H1 (cell line): ENCODE measurements at regions not wholly inside any gene's neighbourhood (a gene's known extent, or its start where the extent isn't known, plus 50 kb on each side); places are given as distances from the start of the nearest gene placed in this dataset.

Source experiments
- EP300 ChIP-seq, 2 experiments: IDR thresholded peaks; 1 replicate in 1 of 2; 2 replicates in 1 of 2; pipeline ENCODE4 v1.6.1; 2011 to 2012; ENCODE audit warnings: low read depth in 2 of 2, low read length in 2 of 2, mild to moderate bottlenecking in 2 of 2, borderline replicate concordance in 1 of 2, inconsistent platforms in 1 of 2, moderate library complexity in 1 of 2
- GABPA ChIP-seq: IDR thresholded peaks from 2 replicates; pipeline ENCODE4 v1.6.1; 2011; ENCODE audit warnings: mild to moderate bottlenecking, low read length, moderate library complexity, borderline replicate concordance; ENCODE audit not compliant: insufficient read depth
- KDM1A ChIP-seq: fragments of 200-600, 300-600 bp; sonication (generic); IDR thresholded peaks from 2 replicates; pipeline ENCODE4 v1.7.1; 2016; ENCODE audit warnings: mild to moderate bottlenecking, low read length, borderline replicate concordance
- MAFK ChIP-seq: IDR thresholded peaks from 2 replicates; pipeline ENCODE4 v1.6.1; 2012; ENCODE audit warnings: low read depth, mild to moderate bottlenecking, improper control_type of control experiment, low read length
- NRF1 ChIP-seq: IDR thresholded peaks from 2 replicates; pipeline ENCODE4 v1.6.1; 2011; ENCODE audit warnings: mild to moderate bottlenecking, low read depth, low read length, improper control_type of control experiment
- POLR2A ChIP-seq, 2 experiments: IDR thresholded peaks; 1 replicate in 1 of 2; 2 replicates in 1 of 2; pipeline ENCODE4 v1.6.1; 2011; ENCODE audit warnings: low read depth in 2 of 2, low read length in 2 of 2, mild to moderate bottlenecking in 2 of 2; ENCODE audit errors: control extremely low read depth in 1 of 2
- RFX5 ChIP-seq: IDR thresholded peaks from 2 replicates; pipeline ENCODE4 v1.6.1; 2011; ENCODE audit warnings: low read depth, low read length, improper control_type of control experiment, borderline replicate concordance
- SUZ12 ChIP-seq: fragments of 200-600 bp; sonication (generic); IDR thresholded peaks from 2 replicates; pipeline ENCODE4 v1.6.1; 2012; ENCODE audit warnings: mild to moderate bottlenecking, inconsistent platforms, low read length, moderate library complexity, mixed read lengths
- TCF12 ChIP-seq: IDR thresholded peaks from 2 replicates; pipeline ENCODE4 v1.6.1; 2011; ENCODE audit warnings: low read depth, mild to moderate bottlenecking, low read length
- TF ChIP-seq, protein P1 (sequence below), 3 experiments: IDR thresholded peaks; 1 replicate in 2 of 3; 2 replicates in 1 of 3; pipeline versions ENCODE4 v1.5.1 to v1.6.1; 2011; ENCODE audit warnings: low read length in 3 of 3, mild to moderate bottlenecking in 3 of 3, inconsistent platforms in 2 of 3, low read depth in 1 of 3, moderate library complexity in 1 of 3; ENCODE audit not compliant: insufficient read depth in 1 of 3; ENCODE audit errors: control extremely low read depth in 1 of 3
- TF ChIP-seq, protein P2 (sequence below): IDR thresholded peaks from 2 replicates; pipeline ENCODE4 v1.6.1; 2012; ENCODE audit warnings: inconsistent platforms
- TF ChIP-seq, protein P3 (sequence below): IDR thresholded peaks from 2 replicates; pipeline ENCODE4 v1.6.1; 2012; ENCODE audit warnings: low read length, inconsistent platforms
- TF ChIP-seq, protein P4 (sequence below): IDR thresholded peaks from 2 replicates; pipeline ENCODE4 v1.6.1; 2011; ENCODE audit warnings: low read depth, mild to moderate bottlenecking, low read length; ENCODE audit not compliant: insufficient read depth

DNA sequence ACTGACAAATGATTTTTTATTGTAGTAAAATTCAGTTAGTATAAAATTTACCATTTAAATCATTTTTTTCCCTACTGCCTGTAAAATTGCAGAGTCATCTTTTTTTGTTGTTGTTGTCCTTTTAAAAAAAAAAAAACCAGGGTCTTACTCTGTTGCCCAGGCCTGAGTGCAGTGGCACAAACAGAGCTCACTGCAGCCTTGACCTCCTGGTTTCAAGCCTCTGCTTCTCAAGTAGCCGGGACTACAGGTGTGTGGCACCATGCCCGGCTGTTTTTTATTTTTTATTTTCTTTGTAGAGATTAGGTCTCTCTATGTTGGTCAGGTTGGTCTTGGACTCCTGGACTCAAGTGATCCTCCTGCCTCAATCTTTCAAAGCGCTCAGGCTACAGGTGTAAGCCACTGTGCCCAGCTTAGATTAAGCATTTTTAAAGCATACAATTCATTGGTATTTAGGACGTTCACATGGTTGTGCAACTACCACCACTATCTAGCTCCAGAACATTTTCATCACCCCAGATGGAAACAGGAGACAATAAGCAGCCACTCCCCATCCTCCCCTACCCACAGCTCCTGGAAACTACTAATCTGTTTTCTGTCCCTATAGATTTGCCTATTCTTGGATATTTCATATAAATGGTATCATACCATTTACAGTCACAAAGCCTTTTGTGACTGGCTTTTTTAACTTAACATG, 59.7 kb upstream of the PGRMC2 start:
- TF ChIP-seq EP300 (IDR thresholded peaks at IDR 0.05; ENCODE audit: borderline replicate concordance in 1 of 2, low read depth in 2 of 2, low read length in 2 of 2) (no peak), MAFK (peak; percentile 66; the same call in 1 of the 2 replicates), TCF12 (no peak), POLR2A (IDR thresholded peaks at IDR 0.05; ENCODE audit: control extremely low read depth in 1 of 2, low read depth in 2 of 2, low read length in 2 of 2) (no peak), GABPA (no peak), NRF1 (no peak), KDM1A (no peak), SUZ12 (no peak), RFX5 (no peak)
- TF ChIP-seq, protein P1, sequence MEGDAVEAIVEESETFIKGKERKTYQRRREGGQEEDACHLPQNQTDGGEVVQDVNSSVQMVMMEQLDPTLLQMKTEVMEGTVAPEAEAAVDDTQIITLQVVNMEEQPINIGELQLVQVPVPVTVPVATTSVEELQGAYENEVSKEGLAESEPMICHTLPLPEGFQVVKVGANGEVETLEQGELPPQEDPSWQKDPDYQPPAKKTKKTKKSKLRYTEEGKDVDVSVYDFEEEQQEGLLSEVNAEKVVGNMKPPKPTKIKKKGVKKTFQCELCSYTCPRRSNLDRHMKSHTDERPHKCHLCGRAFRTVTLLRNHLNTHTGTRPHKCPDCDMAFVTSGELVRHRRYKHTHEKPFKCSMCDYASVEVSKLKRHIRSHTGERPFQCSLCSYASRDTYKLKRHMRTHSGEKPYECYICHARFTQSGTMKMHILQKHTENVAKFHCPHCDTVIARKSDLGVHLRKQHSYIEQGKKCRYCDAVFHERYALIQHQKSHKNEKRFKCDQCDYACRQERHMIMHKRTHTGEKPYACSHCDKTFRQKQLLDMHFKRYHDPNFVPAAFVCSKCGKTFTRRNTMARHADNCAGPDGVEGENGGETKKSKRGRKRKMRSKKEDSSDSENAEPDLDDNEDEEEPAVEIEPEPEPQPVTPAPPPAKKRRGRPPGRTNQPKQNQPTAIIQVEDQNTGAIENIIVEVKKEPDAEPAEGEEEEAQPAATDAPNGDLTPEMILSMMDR (IDR thresholded peaks at IDR 0.05; ENCODE audit: control extremely low read depth in 1 of 3, insufficient read depth in 1 of 3, low read depth in 1 of 3, low read length in 3 of 3): no peak
- TF ChIP-seq, protein P2, sequence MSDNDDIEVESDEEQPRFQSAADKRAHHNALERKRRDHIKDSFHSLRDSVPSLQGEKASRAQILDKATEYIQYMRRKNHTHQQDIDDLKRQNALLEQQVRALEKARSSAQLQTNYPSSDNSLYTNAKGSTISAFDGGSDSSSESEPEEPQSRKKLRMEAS: no peak
- TF ChIP-seq, protein P3, sequence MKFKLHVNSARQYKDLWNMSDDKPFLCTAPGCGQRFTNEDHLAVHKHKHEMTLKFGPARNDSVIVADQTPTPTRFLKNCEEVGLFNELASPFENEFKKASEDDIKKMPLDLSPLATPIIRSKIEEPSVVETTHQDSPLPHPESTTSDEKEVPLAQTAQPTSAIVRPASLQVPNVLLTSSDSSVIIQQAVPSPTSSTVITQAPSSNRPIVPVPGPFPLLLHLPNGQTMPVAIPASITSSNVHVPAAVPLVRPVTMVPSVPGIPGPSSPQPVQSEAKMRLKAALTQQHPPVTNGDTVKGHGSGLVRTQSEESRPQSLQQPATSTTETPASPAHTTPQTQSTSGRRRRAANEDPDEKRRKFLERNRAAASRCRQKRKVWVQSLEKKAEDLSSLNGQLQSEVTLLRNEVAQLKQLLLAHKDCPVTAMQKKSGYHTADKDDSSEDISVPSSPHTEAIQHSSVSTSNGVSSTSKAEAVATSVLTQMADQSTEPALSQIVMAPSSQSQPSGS: no peak
- TF ChIP-seq, protein P4, sequence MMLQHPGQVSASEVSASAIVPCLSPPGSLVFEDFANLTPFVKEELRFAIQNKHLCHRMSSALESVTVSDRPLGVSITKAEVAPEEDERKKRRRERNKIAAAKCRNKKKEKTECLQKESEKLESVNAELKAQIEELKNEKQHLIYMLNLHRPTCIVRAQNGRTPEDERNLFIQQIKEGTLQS: no peak
